ENCODE measurements at regions not wholly inside any gene's neighbourhood (a gene's known extent, or its start where the extent isn't known, plus 50 kb on each side); places are given as distances from the start of the nearest gene placed in this dataset.

DNA sequence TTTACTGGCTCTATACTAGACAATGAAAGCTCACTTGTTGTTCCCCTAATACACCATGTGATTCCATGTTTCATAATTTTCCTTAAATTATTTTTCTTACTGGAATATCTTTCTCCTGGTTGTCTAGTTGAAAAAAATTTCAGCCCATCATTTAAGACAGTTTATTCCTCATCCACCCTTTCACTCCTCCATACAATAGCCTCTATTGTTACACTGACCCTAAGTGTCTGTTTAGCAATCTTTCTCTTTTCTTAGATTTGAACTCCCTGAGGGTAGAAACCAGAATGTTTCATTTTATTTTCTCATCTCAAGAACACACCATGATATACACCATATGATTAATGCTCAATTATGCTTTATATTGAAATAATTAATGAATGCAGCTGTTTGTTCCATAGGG is 413.4 kb upstream of the ITGA1 start:
- TF ChIP-seq POLR2A (IDR thresholded peaks at IDR 0.05), result no peak
- TF ChIP-seq EP300 (IDR thresholded peaks at IDR 0.05), result no peak
- TF ChIP-seq, protein P1, sequence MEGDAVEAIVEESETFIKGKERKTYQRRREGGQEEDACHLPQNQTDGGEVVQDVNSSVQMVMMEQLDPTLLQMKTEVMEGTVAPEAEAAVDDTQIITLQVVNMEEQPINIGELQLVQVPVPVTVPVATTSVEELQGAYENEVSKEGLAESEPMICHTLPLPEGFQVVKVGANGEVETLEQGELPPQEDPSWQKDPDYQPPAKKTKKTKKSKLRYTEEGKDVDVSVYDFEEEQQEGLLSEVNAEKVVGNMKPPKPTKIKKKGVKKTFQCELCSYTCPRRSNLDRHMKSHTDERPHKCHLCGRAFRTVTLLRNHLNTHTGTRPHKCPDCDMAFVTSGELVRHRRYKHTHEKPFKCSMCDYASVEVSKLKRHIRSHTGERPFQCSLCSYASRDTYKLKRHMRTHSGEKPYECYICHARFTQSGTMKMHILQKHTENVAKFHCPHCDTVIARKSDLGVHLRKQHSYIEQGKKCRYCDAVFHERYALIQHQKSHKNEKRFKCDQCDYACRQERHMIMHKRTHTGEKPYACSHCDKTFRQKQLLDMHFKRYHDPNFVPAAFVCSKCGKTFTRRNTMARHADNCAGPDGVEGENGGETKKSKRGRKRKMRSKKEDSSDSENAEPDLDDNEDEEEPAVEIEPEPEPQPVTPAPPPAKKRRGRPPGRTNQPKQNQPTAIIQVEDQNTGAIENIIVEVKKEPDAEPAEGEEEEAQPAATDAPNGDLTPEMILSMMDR (IDR thresholded peaks at IDR 0.05), result no peak
- TF ChIP-seq POLR2AphosphoS5 (IDR thresholded peaks at IDR 0.05), result no peak

Measured in stomach (tissue), 4 donors.